GM21786 (cell line): ENCODE measurements at regions not wholly inside any gene's neighbourhood (a gene's known extent, or its start where the extent isn't known, plus 50 kb on each side); places are given as distances from the start of the nearest gene placed in this dataset.
A peak's percentile ranks its signal among the peaks of the same experiment; 100 is the strongest.

ENCODE experiments used
- ATAC-seq: cut with Tn5 transposase; IDR thresholded peaks from one replicate; pipeline ENCODE4 v1.9.1; 2021; ENCODE audit not compliant: unreplicated experiment

DNA sequence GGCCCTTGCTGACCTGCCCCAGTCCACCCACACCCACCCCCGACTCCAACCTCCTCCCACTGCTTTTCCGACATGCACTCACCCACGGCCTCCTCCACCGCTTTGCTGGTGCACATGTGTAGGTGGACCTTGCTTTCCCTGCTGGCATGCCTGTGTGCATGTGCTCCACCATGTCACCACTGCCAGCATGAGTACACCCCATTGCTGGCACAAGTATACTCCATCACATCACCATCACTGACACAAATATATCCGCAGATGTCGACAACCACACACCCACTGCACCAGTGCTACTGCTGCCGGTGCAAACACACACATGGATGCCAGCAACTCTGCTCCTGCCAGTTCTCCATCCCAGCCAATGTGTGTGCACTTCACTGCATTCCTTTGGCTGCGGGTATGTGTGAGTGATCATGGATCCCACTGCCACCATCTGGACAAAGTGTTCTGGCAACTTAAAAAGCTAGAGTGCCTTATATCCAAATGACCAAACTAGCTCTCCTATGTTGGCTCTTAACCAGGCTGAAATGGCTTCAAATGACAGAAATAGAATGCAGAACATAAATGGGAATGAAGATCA is 1072.3 kb downstream of the RAPGEF2 start:
- no peak for ATAC-seq

DNA sequence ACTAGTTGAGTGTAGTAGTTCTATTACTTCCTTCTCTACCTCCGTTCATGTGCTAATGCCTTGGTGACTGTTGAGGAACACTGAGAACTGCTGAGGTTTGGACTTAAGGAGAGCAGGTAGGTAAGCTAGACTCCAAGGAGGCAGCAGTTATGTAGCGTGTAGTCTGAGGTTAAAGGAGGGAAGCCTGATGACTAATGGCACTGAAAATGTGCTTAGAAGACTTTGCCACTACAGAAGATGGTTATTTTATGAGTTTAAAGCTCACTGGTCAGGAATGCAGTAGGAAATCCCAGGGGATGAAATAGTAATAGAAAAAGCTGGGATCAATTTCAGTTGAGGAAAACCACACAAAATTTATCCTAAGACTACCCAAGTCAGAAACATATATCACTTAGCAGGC is 1077.3 kb downstream of the RAPGEF2 start:
- ATAC-seq: no peak

DNA sequence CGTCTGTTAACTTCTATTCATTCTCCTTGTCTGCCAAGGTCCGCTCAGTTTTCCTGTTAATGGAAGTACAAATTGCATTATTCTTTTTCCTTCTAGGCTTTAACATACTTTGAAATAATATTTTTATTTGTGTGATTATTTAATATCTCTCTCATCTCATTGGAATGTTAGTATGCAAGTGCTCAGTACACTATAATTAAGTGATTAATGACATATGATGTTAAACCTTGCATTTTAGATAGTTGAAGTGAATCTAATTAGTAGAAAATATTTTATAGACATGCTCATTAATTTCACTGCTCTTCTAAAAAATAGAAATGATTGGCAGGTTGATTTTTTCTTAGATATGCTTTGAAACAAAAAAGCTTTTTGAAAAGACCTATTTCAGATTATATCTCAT is 1079.8 kb downstream of the RAPGEF2 start:
- ATAC-seq: no peak

DNA sequence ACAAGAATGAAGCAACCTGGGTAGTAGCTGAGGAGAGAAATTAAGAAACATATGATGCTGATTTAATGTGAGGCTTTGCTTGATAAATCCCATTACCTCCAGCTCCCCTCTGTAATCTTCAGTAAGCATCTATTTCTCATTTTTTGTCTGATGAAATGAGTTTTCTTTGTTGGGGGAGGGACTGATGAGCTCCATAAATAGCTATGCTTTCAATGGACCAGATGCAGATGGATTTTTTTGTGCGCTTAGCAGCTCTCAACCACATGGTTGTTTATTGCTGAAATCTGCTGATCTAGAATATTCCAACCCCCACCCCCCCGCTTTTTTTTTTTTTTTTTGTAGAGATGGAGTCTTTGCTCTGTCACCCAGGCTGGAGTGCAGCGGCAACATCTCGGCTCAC is 1082.0 kb downstream of the RAPGEF2 start:
- no peak for ATAC-seq

DNA sequence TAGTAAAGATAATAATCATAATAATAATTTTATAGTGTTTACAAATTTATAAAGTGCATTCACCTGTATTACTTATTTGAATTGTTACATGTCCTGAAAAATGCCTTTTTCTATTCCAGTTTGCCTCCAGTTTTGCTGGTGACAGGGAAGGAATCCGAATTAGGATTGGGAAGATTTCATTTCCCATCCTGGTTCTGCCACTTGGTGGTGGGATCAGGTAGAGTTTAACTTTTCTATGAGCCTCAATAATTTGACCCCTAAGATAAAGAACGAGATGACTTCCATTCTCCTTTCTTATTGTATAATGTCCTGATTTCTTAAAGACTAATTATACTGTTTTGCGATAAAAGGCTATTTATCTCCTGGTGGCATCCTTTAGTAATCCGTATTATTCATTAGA is 1090.9 kb downstream of the RAPGEF2 start:
- ATAC-seq: no peak

DNA sequence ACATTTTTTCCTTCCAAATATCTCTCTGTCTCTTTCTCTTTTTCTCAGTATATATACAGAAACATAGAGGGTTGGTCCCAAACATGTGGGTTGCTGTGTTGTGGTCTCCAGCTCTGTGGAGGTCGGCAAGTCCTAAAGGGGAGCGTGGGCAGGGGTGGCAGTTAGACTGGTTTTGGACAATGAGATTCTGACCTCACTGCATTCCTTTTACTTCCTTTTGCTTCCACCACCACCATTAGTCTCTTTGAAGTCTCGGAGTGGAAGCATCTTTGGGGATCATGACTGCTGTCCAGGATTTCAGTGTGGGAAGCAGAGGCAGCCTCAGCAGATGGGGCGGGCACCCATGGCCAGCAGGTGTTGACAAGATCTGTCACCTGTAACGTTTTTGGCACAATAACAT is 1091.8 kb downstream of the RAPGEF2 start:
- ATAC-seq: no peak

DNA sequence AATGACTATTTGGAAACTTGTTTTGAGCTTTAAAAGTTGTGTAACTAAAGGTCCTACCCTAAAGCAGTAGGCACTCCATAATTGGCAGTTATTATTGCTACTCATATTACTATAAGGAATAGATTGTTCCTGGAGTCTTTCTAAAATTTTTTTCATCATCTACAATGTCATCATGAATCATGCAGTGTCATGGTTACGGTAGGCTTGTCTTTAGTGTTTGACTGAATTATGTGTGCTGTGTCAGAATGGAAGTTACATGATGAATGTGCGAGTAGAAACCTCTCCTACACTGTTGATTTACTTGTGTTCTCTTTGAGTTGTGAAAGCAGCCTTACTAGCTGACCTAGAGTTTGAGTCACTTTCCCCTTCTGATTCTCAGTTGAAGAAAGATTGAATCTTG is 1099.9 kb downstream of the RAPGEF2 start:
- ATAC-seq: peak; percentile 75

DNA sequence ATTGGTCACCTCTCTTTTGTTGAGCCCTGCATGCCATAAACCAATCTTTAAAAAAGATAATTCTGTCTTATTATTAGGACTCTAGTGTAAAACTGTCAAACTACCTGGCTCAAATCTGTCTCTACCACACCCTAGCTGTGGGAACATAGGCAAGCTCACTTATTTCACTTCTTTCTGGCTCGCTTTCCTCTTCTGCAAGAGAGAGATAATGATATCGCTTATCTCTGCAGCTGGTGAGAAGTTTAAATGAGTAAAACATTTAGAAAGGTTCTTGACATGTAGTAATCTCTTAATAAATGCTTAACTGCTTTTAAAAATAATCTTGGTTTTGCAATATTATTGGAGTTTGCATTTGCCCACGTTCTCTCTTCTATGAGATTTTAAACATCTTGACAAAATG is 1109.2 kb downstream of the RAPGEF2 start:
- no peak for ATAC-seq

DNA sequence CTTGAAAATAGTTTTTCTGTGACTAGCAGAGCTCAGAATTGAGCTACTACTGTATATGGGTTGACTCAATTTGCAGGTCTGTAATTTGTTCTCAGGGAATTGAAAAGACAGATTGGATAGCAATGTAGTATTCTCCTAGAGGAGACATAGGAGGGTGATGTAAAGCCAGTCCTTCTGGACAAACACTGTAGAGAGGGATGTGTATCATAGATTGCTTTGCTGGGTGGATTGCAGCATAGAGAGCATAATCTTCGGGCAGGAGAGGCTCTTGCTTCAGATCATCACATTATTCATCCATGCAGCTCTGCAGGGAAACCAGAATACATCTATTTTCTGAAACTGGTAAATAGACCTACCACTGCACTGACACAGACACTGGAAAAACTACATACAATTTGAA is 1110.5 kb downstream of the RAPGEF2 start:
- ATAC-seq: no peak

DNA sequence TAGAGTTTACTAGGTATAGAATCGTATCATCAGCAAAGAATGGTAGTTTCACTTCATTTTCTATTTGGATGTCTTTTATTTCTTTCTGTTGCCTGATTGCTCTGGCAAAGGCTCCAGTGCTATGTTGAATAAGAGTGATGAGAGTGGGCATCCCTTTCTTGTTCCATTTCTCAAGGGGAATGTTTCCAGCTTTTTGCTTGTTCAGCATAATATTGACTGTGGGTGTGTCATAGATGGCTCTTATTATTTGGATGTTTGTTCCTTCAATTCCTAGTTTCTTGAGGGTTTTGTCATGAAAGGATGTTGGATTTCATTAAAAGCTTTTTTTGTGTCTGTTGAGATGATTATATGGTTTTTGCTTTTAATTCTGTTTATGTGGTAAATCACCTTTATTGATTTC is 1114.5 kb downstream of the RAPGEF2 start:
- no peak for ATAC-seq

DNA sequence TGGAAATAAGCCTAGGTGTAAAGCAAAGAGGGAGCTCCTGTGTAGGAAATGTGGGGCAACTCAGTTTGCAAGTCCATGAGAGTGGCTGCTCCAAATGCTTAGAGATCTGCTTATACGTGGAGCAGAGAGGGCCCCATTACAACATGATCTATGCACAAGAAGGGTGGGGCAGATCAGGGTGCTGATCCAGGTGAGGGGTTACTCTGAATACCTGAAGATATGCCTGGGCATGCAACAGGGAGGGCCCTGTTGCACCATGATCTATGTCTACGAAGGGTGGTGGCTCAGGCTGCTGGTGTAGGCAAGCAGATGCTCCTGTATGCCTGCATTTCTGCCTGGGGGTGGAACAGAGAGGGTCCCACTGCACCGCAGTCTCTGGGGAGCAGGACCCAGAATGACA is 1121.2 kb downstream of the RAPGEF2 start:
- ATAC-seq: no peak

DNA sequence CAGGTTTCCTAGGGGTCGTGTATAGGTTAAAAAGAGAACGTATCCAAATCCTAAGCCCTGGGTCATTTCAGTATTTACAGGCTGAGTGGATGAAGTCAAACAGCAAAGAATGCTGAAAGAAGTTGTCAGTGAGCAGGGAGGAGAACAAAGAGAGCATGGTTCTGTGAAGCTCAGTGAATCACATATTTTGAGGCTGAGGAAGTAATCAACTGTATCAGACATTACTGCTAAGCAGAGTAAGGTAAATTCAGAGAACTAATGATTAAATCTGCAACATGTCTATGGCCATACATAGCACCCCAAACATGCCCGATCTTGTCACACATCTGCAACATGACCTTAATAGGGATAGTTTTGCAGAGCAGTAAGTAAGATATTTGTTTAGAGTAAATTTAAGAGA is 1130.3 kb downstream of the RAPGEF2 start:
- no peak for ATAC-seq

DNA sequence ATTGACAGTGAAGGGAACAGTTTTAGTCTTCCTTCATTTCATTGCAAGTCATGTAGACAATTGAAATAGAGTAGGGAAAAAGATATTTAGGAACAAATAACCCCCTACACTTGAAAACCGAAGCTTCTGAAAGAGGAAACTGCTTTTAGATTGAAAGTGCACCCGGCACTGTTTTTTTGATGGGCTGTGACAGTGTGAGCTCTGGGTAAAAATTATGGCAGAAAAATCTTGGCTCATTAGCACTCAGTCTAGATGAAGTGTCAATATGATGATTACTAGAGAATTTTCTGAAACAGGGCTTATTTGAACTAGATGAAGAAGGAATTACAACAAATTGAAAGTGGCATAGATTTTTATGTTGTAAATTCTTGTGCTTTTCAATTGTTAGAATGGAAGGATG is 1132.4 kb downstream of the RAPGEF2 start:
- no peak for ATAC-seq

DNA sequence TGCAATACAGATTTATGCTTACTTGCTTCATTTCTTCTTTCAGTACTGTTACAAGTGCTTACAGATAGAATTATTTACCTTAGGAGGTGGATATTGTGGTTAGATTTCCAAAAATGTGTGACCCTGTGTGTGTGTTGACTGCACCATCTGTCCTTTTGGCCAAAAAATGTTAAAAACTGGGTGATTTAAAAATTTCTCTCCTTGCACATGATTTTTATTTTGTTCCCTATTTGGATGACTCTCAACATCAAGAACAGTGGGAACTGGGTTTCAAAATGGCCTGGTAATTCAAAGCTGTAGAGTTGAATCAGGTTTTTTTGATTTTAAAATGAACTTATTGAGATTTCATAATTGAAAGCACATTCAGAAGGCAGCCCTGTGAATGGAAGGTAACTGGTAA is 1132.9 kb downstream of the RAPGEF2 start:
- no peak for ATAC-seq

DNA sequence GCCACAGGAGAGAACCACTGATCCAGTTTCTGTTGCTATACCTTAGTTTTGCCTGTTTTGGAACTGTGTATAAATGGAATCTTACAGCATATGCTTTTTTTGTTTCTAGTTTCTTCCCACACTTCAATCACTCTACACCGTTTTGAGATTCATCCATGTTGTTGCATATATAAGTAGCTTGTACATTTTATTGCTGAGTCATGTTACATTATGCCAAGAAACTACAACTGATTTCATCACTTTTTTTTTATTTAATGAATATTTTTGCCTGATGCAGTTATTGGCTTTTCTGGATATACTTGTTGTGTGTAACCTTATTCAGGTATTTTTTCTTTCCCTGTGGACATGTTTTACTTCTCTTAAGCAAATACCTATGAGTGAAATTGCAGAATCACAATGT is 1135.9 kb downstream of the RAPGEF2 start:
- no peak for ATAC-seq

DNA sequence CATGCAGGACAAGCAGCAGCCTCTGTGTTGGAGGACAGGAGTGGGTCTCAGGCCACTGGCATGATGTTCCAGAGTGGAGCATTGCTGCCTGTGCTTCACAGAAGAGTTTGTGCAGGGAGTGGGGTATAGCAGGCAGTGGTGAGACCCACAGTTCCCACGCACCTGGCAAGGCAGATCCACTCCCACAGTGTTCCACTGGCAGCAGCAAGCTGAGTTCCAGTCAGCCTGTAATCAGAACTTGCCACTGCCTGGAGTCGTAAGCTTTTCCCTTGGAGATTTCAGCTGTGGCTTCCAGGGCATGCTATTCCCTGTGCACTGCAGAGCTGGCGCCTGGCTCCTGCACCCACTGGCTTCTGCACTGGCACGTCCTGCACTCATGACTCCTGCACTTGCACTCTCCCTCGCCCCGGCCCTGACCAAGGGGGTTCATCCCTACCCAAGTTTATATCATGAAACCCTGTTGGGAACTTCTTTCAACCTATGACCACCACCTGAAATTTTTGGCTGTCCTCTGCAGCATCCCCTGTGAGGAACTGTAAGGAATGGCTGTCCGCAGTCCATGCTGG is 1144.3 kb downstream of the RAPGEF2 start:
- no peak for ATAC-seq

DNA sequence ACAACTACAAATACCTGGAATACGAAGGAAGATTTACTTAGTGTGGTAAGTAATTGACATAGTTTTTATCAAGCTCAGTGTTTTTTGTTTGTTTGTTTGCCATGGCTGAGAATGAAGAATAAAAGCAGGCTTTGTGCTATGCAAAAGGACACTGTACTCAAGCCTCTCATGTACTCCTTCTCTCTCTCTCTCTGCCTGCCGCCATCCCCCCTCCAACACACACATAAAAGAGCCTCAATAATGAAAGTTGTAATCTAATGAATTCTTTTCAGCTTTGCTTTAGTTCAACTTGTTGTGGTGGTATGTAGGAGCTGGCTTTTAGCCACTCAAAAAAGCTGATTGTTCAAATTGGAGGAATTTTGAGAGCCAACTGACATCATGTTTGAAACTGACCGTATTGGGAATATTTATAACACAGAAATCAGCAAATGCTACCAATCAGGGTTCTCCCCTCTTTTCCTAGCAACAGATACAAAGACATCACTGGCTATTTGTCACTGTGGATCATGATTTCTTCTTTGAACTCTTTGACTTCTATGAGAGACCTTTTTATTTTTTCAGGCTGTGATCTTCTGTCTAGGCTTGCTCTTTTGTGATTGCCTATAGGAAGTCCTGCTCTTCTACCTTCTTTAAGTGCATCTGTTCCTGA is 1148.8 kb downstream of the RAPGEF2 start:
- ATAC-seq: no peak

DNA sequence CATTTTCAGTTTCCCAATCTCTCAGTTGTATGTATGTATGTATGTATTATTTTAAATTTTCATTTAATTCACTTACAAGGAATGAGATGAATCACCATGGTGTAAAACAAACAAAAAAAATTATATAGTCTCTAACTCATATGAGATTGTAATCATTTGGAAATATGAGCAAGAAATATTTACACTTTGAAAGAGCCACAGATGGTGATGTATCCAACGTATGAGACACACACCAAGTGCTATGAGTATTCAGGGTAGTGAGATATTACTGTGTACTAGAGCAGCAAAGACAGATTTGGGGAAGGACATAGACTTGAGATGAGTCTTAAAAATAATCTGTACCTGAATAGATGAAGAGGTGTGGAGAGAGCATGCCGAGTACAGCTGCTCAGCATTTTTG is 1154.4 kb downstream of the RAPGEF2 start:
- no peak for ATAC-seq

DNA sequence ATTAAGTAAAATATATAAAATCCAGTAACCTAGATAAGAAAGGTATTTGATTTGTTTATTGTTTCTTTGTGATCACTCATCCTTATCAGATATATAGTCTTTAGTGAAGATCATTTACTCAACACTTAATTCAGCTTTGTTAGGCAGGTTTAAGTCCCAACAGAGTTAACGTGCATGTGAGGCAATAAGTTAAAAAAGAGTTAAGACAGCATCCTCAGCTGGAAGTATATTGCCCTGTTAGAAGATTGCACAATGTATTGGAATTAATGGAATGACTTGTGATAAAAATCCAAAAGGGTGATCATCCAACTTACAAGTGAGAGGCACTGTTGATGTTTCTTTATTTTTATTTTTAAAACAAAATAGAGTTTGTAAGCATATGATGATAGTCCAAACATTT is 1162.1 kb downstream of the RAPGEF2 start:
- no peak for ATAC-seq

DNA sequence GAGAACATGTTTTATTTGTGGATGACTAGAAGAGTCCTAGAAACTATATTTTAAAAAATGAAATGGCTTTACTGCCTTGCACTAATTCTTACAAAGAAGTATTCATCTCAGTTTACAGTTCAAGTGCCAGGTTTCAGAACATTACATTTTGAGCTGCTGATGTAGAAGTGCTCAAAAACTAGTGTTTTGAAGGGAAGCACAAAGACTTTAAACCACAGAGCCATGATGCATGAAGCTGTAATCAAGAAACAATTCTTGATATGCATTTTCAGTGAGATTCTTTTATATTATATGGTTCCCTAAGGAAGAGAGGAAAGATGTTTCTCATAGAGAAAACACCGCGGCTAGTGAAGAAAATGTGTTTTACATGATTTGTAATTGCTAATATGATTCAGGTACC is 1163.0 kb downstream of the RAPGEF2 start:
- ATAC-seq: no peak

DNA sequence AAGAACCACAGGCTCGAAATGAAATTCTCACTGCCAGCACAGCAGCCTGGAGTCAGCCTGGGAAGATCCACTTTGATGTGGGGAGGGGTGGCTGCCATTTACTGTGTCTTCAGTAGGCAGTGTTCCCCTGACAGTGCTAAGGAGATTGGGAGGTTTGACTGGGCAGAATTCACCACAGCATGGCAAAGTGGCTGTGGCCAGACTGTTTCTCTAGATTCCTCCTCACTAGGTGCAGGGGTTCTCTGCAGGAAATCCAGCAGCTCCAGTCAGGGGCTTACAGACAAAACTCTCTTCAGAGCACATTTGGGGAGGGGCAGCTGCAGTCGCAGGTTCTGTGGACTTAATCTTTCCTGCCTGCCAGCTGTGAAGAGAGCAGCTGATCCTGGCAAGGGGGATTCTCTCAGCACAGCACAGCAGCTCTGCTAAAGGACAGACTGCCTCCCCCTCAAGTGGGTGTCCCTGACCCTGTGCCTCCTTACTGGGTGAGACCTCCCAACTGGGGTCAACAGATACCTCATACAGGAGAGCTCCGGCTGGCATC is 1174.0 kb downstream of the RAPGEF2 start:
- ATAC-seq: no peak

DNA sequence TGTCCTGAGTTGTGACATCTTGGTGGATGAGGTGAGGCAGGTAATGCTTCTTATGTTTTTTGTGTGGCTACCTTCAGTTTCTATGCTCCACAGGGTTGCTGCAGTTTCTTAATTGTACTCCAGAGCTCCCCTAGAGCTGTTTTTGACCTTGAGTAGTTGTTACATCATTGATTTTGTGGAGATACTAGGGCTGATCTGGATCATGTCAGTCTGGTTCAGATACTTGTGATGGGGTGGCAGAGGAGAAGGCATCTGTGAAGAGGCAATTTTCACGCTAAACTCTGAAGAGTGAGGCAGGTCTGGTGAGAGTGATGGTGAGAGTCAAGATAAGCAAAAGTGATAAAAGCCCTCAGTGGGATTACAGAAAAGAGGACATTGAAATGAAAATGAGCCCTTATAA is 1180.2 kb downstream of the RAPGEF2 start:
- ATAC-seq: no peak

DNA sequence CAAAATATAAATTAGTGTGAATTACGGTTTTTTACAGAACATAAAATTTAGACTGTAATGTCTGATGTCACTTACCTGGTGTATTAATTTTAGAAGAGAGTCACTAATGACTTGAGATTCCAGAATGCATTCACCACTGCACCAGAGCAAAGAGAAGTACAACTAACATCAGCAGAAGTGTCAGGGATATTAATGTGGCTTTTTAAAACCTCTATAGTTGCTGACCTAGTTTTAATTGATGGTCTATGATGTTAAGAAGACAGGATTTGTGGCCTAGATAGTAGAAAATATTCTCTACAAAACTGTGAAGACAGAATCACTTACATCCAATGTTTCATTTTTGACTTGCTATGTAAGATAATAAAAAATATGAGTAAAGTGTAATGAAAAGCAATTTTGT is 1181.6 kb downstream of the RAPGEF2 start:
- ATAC-seq: no peak
